ENCODE measurements at regions not wholly inside any gene's neighbourhood (a gene's known extent, or its start where the extent isn't known, plus 50 kb on each side); places are given as distances from the start of the nearest gene placed in this dataset.

- TF ChIP-seq PATZ1 (CRISPR knock-in tag; IDR thresholded peaks at IDR 0.05) (peak; percentile 37; the same call in 1 of the 2 replicates), LBX2 (CRISPR knock-in tag; IDR thresholded peaks at IDR 0.05; ENCODE audit: borderline replicate concordance) (no peak), NBN (conservative IDR thresholded peaks at IDR 0.05) (no peak), ZNF354B (CRISPR knock-in tag; IDR thresholded peaks at IDR 0.05) (no peak), GATAD2A (CRISPR knock-in tag; IDR thresholded peaks at IDR 0.05) (peak; percentile 83), ZNF614 (CRISPR knock-in tag; IDR thresholded peaks at IDR 0.05; ENCODE audit: borderline replicate concordance) (no peak), PLRG1 (conservative IDR thresholded peaks at IDR 0.05) (no peak), TMF1 (CRISPR knock-in tag; IDR thresholded peaks at IDR 0.05; ENCODE audit: low read depth) (no peak), SOX13 (IDR thresholded peaks at IDR 0.05) (no peak; the same call in 1 of the 2 replicates), SOX13 (CRISPR knock-in tag; conservative IDR thresholded peaks at IDR 0.05 in 1 of 2, IDR thresholded peaks at IDR 0.05 in 1 of 2) (peak in 1 of 2 experiments; percentile 93; a peak in 2 of 4 replicates), RFX1 (IDR thresholded peaks at IDR 0.05) (no peak), ZNF598 (CRISPR knock-in tag; IDR thresholded peaks at IDR 0.05; ENCODE audit: borderline replicate concordance) (0 out of 2 replicates have a peak, but pooled peaks have one; percentile 62)
Observed at GRCh38 chr20:22466447-22467171, 117.8 kb downstream of the FOXA2 start (continued).

All from HepG2 (cell line).